Esophagus (tissue), 2 donors: ENCODE measurements at regions not wholly inside any gene's neighbourhood (a gene's known extent, or its start where the extent isn't known, plus 50 kb on each side); places are given as distances from the start of the nearest gene placed in this dataset.
"Not testable (repeated sequence)": the region's sequence is repeated elsewhere in the genome, so short reads cannot be mapped to it uniquely, and the experiment has no call there.

Source experiments
- H3K27ac ChIP-seq, 2 donors: one replicate each; pipeline ENCODE4 v1.5.1; 2013; ENCODE audit warnings: low read depth in 2 of 2, mild to moderate bottlenecking in 2 of 2, inconsistent platforms in 1 of 2, low read length in 1 of 2, moderate library complexity in 1 of 2
- H3K27me3 ChIP-seq, 2 donors: one replicate each; pipeline ENCODE4 v1.6.1; 2013; ENCODE audit warnings: low read length in 2 of 2, control low read depth in 1 of 2, mild to moderate bottlenecking in 1 of 2; ENCODE audit not compliant: insufficient read depth in 2 of 2, control insufficient read depth in 1 of 2
- H3K36me3 ChIP-seq, 2 donors: one replicate each; pipeline ENCODE4 v1.6.1; 2013; ENCODE audit warnings: low read length in 1 of 2; ENCODE audit not compliant: control insufficient read depth in 2 of 2, insufficient read depth in 2 of 2
- H3K4me1 ChIP-seq, 2 donors: one replicate each; pipeline ENCODE4 v1.6.1; 2013; ENCODE audit warnings: low read length in 1 of 2; ENCODE audit not compliant: control insufficient read depth in 2 of 2, insufficient read depth in 2 of 2
- H3K4me3 ChIP-seq, 2 donors: one replicate each; pipeline ENCODE4 v1.5.1; 2013; ENCODE audit warnings: low read length in 2 of 2, mild to moderate bottlenecking in 2 of 2, low read depth in 1 of 2, moderate library complexity in 1 of 2
- H3K9me3 ChIP-seq, 2 donors: one replicate each; pipeline ENCODE4 v1.6.1; 2013; ENCODE audit warnings: mild to moderate bottlenecking in 2 of 2, low read depth in 1 of 2, low read length in 1 of 2, moderate library complexity in 1 of 2; ENCODE audit not compliant: control insufficient read depth in 2 of 2, insufficient read depth in 1 of 2
- WGBS, 2 donors: extraction: QIAGEN DNeasy Blood & Tissue Kit; methylation state at CpG; one replicate each; pipeline ENCODE4 v1.1.7; 2013; 5-methylcytosine and 5-hydroxymethylcytosine counted together
- donor health status: healthy with polysubstance abuse.
- donor health status: Bipolar disorder and iron deficiency.

GRCh38 chr6:71360556-71361335 is 72.1 kb downstream of the OGFRL1 start:
- WGBS, 2 donors, result 85 to 86% methylated on average over 9 of the region's 9 CpGs

GRCh38 chr6:71364889-71365542 is 76.4 kb downstream of the OGFRL1 start:
- 88 to 93% methylated on average over 4 of the region's 4 CpGs for WGBS, 2 donors
- H3K9me3 ChIP-seq, result no peaks in the 10 kb centered on the region
- no peak overlapping the region for H3K4me3 ChIP-seq
- H3K27me3 ChIP-seq, result no peaks in the 10 kb centered on the region
- no peak overlapping the region for H3K27ac ChIP-seq
- H3K4me1 ChIP-seq, result no peaks in the 10 kb centered on the region
- no peaks in the 10 kb centered on the region for H3K36me3 ChIP-seq

More at GRCh38 chr6:71360556-71361335, 72.1 kb downstream of the OGFRL1 start:
- H3K27me3 ChIP-seq, H3K4me3 ChIP-seq, H3K36me3 ChIP-seq, H3K27ac ChIP-seq, H3K9me3 ChIP-seq, H3K4me1 ChIP-seq: not testable (repeated sequence)

GRCh38 chr6:71367756-71368155 is 79.1 kb downstream of the OGFRL1 start:
- Histone ChIP-seq H3K4me1 (no peaks in the 10 kb centered on the region), H3K4me3 (no peak overlapping the region), H3K9me3 (no peaks in the 10 kb centered on the region), H3K36me3 (no peaks in the 10 kb centered on the region), H3K27me3 (no peaks in the 10 kb centered on the region), H3K27ac (no peak overlapping the region)
- WGBS, 2 donors, result 59 to 68% methylated on average over 3 of the region's 3 CpGs

DNA sequence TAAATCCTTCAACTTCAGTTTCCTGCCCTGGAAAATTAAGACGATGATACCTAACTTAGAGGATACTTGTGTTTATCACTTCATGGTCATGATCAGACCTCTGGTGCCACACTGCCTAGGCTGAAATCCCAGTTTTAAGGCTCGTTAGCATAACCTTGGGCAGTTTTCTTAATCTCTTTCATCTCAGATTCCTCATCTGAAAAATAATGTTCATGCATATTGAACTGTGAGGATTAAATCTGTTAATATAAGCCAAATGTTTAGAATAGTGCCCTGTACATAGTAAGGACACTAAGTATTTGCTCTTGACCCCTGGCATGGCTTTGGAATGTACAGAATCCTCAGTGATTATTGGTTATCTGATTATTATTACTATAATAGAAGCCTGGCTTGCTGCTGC is 79.7 kb downstream of the OGFRL1 start:
- H3K9me3 ChIP-seq, result no peaks in the 10 kb centered on the region
- H3K4me1 ChIP-seq, result no peaks in the 10 kb centered on the region
- H3K36me3 ChIP-seq, result no peaks in the 10 kb centered on the region
- H3K4me3 ChIP-seq, result no peak overlapping the region
- WGBS, 2 donors, result 72 to 80% methylated on average over 2 of the region's 2 CpGs
- no peak overlapping the region for H3K27ac ChIP-seq
- H3K27me3 ChIP-seq, result no peaks in the 10 kb centered on the region

- Histone ChIP-seq H3K27ac (no peak overlapping the region), H3K36me3 (no peaks in the 10 kb centered on the region), H3K4me1 (no peaks in the 10 kb centered on the region), H3K27me3 (no peaks in the 10 kb centered on the region), H3K4me3 (no peak overlapping the region), H3K9me3 (no peaks in the 10 kb centered on the region)
- whole genome bisulfite sequencing, 2 donors, result 93 to 95% methylated on average over 1 of the region's 1 CpG
These were observed 82.9 kb downstream of the OGFRL1 start for GRCh38 chr6:71371559-71371958.

- Histone ChIP-seq H3K9me3 (no peaks in the 10 kb centered on the region), H3K36me3 (no peaks in the 10 kb centered on the region), H3K4me3 (no peak overlapping the region), H3K4me1 (no peaks in the 10 kb centered on the region), H3K27ac (no peak overlapping the region), H3K27me3 (no peaks in the 10 kb centered on the region)
- 57 to 90% methylated on average over 1 of the region's 1 CpG for WGBS, 2 donors
These were observed 85.3 kb downstream of the OGFRL1 start for GRCh38 chr6:71373943-71374342.

GRCh38 chr6:71375676-71376075 is 87.1 kb downstream of the OGFRL1 start:
- no peak overlapping the region for H3K27ac ChIP-seq
- no peaks in the 10 kb centered on the region for H3K4me1 ChIP-seq
- WGBS, 2 donors, result 56 to 65% methylated on average over 1 of the region's 1 CpG
- H3K27me3 ChIP-seq, result no peaks in the 10 kb centered on the region
- H3K9me3 ChIP-seq, result no peaks in the 10 kb centered on the region
- H3K36me3 ChIP-seq, result no peaks in the 10 kb centered on the region
- H3K4me3 ChIP-seq, result no peak overlapping the region

DNA sequence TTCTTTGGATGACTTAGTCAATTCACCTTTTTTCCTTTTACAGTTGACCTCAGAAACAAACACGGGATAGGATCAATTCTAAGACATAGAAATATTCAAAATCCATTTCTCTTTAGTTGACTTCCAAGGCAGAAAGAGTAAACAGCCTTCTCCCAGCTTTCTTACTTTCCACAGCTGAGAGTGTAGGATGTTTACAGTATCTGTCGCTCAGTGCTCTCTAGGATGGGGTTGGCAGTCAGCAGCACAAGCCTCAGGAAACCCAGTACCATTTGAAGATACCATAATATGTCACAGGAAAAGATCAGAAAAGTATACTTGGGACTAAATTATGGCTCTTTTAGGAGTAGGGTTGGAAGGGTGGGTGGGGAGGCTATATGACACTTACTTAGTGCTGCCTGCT is 88.2 kb downstream of the OGFRL1 start:
- H3K4me3 ChIP-seq, result no peak overlapping the region

DNA sequence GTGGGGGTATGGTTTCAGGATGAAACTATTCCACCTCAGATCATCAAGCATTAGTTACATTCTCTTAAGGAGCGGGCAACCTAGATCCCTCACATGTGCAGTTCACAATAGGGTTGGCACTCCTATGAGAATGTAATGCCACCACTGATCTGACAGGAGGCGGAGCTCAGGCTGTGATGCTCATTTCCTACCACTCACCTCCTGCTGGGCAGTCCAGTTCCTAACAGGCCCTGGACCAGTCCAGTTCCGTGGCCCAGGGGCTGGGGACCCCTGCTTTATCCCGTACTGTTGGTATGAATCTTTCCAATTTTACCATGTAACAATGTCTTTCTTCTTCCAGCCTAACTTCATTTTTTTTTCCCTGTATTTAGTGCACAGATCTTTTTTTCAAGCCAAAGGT is 94.9 kb downstream of the OGFRL1 start:
- no peaks in the 10 kb centered on the region for H3K27me3 ChIP-seq
- no peak overlapping the region for H3K27ac ChIP-seq
- H3K9me3 ChIP-seq, result no peaks in the 10 kb centered on the region
- no peaks in the 10 kb centered on the region for H3K36me3 ChIP-seq
- H3K4me1 ChIP-seq, result no peaks in the 10 kb centered on the region
- 74 to 76% methylated on average over 4 of the region's 4 CpGs for WGBS, 2 donors
- no peak overlapping the region for H3K4me3 ChIP-seq

More for the DNA sequence above, 88.2 kb downstream of the OGFRL1 start:
- H3K27me3 ChIP-seq, result no peaks in the 10 kb centered on the region
- no peak overlapping the region for H3K27ac ChIP-seq
- H3K36me3 ChIP-seq, result no peaks in the 10 kb centered on the region
- WGBS, 2 donors, result 62 to 71% methylated on average over 2 of the region's 2 CpGs
- no peaks in the 10 kb centered on the region for H3K9me3 ChIP-seq
- H3K4me1 ChIP-seq, result no peaks in the 10 kb centered on the region
